ENCODE measurements at regions not wholly inside any gene's neighbourhood (a gene's known extent, or its start where the extent isn't known, plus 50 kb on each side); places are given as distances from the start of the nearest gene placed in this dataset.

DNA sequence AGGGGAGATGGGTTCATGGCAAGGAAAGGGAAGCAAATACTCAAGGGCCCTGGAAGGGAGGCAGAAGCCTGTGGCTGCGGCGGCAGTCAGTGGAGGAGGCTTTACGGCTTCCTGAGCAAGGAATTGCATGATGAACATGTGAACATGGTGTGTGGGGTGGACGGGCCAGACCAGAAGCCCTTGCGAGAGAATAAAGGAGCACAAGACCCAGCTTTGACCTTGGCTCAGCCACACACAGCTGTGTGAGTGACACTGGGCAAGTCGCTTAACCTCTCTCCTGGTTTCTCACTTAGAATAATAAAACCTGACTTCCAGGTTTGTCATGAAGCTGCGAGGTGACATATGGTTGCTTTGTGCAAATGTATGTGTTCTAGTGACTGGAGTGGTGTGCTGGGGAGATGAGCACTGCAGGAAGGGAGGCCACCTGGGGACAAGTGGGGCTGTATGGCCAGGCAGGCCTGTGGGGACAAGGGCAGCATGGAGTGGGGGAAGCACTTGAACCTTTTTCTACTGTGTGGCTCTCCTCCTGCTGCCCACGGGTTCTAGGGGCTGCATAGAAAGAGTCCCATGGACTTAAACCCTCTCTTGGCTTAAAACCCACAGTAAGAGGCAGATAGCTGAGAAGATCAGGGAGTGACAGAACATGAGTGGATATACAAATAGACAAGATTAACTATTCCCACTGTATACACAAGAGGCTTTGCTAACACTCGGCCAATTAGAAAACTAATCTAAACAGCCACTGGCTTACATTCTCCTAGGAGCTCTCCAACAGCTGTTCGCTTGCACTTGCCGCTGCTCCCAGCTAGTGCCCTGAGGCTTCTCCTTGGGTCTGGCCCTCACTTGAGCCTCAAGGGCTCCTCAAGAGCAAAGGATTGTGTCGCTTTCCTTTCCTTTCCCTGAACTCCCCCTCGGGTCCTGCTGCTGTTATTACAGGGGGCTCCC is 67.3 kb upstream of the CDON start:
- WGBS (ENCODE audit: insufficient coverage) = 96% methylated on average over 11 of the region's 13 CpGs
- H3K4me3 Mint-ChIP-seq = no peak overlapping the region
- Histone ChIP-seq H2AFZ (ENCODE audit: insufficient read depth, low read depth, low read length, poor library complexity, severe bottlenecking) (no peak overlapping the region), H3K36me3 (replicated peaks in 1 of 2; ENCODE audit: control extremely low read depth in 1 of 2, control insufficient read depth in 1 of 2, extremely low read depth in 1 of 2, insufficient read depth in 2 of 2, low read length in 1 of 2) (no peaks in the 10 kb centered on the region), H3K9me3 (ENCODE audit: control extremely low read depth in 1 of 3, control insufficient read depth in 2 of 3, insufficient read depth in 1 of 3, low read length in 2 of 3) (no peaks in the 10 kb centered on the region), H3K27ac (ENCODE audit: low read length in 2 of 2) (no peak overlapping the region), H4K20me1 (ENCODE audit: control insufficient read depth, insufficient read depth, low read length, poor library complexity, severe bottlenecking) (no peaks in the 10 kb centered on the region), H3K4me3 (ENCODE audit: control extremely low read depth in 1 of 5, extremely low read depth in 1 of 5, insufficient read depth in 1 of 5, low read depth in 2 of 5, low read length in 4 of 5) (no peak overlapping the region), H3K27me3 (replicated peaks in 1 of 4; ENCODE audit: control extremely low read depth in 1 of 4, control insufficient read depth in 3 of 4, insufficient read depth in 4 of 4, low read length in 3 of 4) (no peaks in the 10 kb centered on the region), H3K79me2 (ENCODE audit: control insufficient read depth, insufficient read depth, low read length) (no peaks in the 10 kb centered on the region), H3K9ac (ENCODE audit: low read length) (no peak overlapping the region), H3K4me1 (ENCODE audit: control insufficient read depth in 2 of 2, insufficient read depth in 2 of 2, low read length in 2 of 2) (no peaks in the 10 kb centered on the region), H3K4me2 (replicated peaks; ENCODE audit: low read depth, low read length, poor library complexity, severe bottlenecking) (no peak overlapping the region)
- no peak for TF ChIP-seq EZH2 (IDR thresholded peaks at IDR 0.05; ENCODE audit: borderline replicate concordance, insufficient read depth, low read depth, low read length, poor library complexity, severe bottlenecking)
- TF ChIP-seq, protein P1, sequence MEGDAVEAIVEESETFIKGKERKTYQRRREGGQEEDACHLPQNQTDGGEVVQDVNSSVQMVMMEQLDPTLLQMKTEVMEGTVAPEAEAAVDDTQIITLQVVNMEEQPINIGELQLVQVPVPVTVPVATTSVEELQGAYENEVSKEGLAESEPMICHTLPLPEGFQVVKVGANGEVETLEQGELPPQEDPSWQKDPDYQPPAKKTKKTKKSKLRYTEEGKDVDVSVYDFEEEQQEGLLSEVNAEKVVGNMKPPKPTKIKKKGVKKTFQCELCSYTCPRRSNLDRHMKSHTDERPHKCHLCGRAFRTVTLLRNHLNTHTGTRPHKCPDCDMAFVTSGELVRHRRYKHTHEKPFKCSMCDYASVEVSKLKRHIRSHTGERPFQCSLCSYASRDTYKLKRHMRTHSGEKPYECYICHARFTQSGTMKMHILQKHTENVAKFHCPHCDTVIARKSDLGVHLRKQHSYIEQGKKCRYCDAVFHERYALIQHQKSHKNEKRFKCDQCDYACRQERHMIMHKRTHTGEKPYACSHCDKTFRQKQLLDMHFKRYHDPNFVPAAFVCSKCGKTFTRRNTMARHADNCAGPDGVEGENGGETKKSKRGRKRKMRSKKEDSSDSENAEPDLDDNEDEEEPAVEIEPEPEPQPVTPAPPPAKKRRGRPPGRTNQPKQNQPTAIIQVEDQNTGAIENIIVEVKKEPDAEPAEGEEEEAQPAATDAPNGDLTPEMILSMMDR (IDR thresholded peaks at IDR 0.05) = no peak
- H3K9me3 Mint-ChIP-seq (ENCODE audit: insufficient read depth) = no peaks in the 10 kb centered on the region
- intact Hi-C loops (cut with micrococcal nuclease) = no loop called here
- CTCF ChIA-PET = no interaction called here
- no peak overlapping the region for H3K27ac Mint-ChIP-seq
- POLR2A ChIA-PET = no interaction called here
- ATAC-seq (ENCODE audit: low read depth) = no peak
- no peak for DNase-seq
- no peaks in the 10 kb centered on the region for H3K4me1 Mint-ChIP-seq
- H3K27me3 Mint-ChIP-seq = peaks cover under 1% of the 10 kb centered on the region

GRCh38 chr11:126127898-126128297 is 65.2 kb upstream of the CDON start:
- Mint-ChIP-seq H3K4me1 (no peaks in the 10 kb centered on the region), H3K4me3 (no peak overlapping the region), H3K9me3 (ENCODE audit: insufficient read depth) (no peaks in the 10 kb centered on the region), H3K27ac (no peak overlapping the region), H3K27me3 (peaks cover 6% of the 10 kb centered on the region)
- Histone ChIP-seq H4K20me1 (ENCODE audit: control insufficient read depth, insufficient read depth, low read length, poor library complexity, severe bottlenecking) (no peaks in the 10 kb centered on the region), H3K4me3 (ENCODE audit: control extremely low read depth in 1 of 5, extremely low read depth in 1 of 5, insufficient read depth in 1 of 5, low read depth in 2 of 5, low read length in 4 of 5) (no peak overlapping the region), H3K79me2 (ENCODE audit: control insufficient read depth, insufficient read depth, low read length) (no peaks in the 10 kb centered on the region), H3K27me3 (replicated peaks in 1 of 4; ENCODE audit: control extremely low read depth in 1 of 4, control insufficient read depth in 3 of 4, insufficient read depth in 4 of 4, low read length in 3 of 4) (no peaks in the 10 kb centered on the region), H3K4me2 (replicated peaks; ENCODE audit: low read depth, low read length, poor library complexity, severe bottlenecking) (no peak overlapping the region), H3K27ac (ENCODE audit: low read length in 2 of 2) (no peak overlapping the region), H2AFZ (ENCODE audit: insufficient read depth, low read depth, low read length, poor library complexity, severe bottlenecking) (no peak overlapping the region), H3K9me3 (ENCODE audit: control extremely low read depth in 1 of 3, control insufficient read depth in 2 of 3, insufficient read depth in 1 of 3, low read length in 2 of 3) (no peaks in the 10 kb centered on the region), H3K9ac (ENCODE audit: low read length) (no peak overlapping the region), H3K4me1 (ENCODE audit: control insufficient read depth in 2 of 2, insufficient read depth in 2 of 2, low read length in 2 of 2) (no peaks in the 10 kb centered on the region), H3K36me3 (replicated peaks in 1 of 2; ENCODE audit: control extremely low read depth in 1 of 2, control insufficient read depth in 1 of 2, extremely low read depth in 1 of 2, insufficient read depth in 2 of 2, low read length in 1 of 2) (no peaks in the 10 kb centered on the region)
- ATAC-seq (ENCODE audit: low read depth) = no peak
- no peak for DNase-seq
- intact Hi-C loops (cut with micrococcal nuclease) = no loop called here
- ChIA-PET POLR2A (no interaction called here), CTCF (no interaction called here)
- TF ChIP-seq, protein P1 (IDR thresholded peaks at IDR 0.05) = no peak
- TF ChIP-seq EZH2 (IDR thresholded peaks at IDR 0.05; ENCODE audit: borderline replicate concordance, insufficient read depth, low read depth, low read length, poor library complexity, severe bottlenecking) = no peak
- WGBS (ENCODE audit: insufficient coverage) = 40% methylated on average over 3 of the region's 6 CpGs
